NCI-H1436 (cell line): ENCODE measurements at regions not wholly inside any gene's neighbourhood (a gene's known extent, or its start where the extent isn't known, plus 50 kb on each side); places are given as distances from the start of the nearest gene placed in this dataset.

ENCODE experiments used
- DNase-seq: peaks from one replicate; lab custom pipeline; 2025; lab: John Stamatoyannopoulos, UW

GRCh38 chr18:76685860-76686259 lies 136.5 kb upstream of the ZNF236 start:
- DNase-seq = no peak

- no peak for DNase-seq
These were observed 137.0 kb upstream of the ZNF236 start for GRCh38 chr18:76685402-76685801.

GRCh38 chr18:76684265-76684664 lies 138.1 kb upstream of the ZNF236 start:
- DNase-seq = no peak

- DNase-seq = no peak
These were observed 142.4 kb upstream of the ZNF236 start for GRCh38 chr18:76679945-76680344.

DNA sequence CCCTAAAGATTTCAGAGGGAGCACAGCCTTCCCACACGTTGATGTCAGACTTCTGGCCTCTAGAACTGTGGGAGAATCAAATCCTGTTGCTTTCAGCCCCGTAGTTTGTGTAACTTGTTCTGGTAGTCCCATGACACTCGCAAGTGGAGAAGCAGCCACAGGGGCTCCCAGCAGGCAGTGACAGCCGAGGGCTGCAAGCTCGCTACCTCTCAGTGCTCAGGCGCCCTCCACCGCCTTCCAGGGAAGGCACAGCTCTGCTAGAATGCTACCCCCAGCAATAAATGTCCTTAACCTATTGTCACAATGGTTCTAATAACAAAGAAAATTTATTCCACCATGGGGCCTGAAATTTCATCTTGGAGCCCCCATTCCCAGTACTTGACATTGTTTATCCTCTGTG lies 143.1 kb upstream of the ZNF236 start:
- DNase-seq = peak; percentile 50

- no peak for DNase-seq
These were observed 144.1 kb upstream of the ZNF236 start for GRCh38 chr18:76678248-76678647.

DNA sequence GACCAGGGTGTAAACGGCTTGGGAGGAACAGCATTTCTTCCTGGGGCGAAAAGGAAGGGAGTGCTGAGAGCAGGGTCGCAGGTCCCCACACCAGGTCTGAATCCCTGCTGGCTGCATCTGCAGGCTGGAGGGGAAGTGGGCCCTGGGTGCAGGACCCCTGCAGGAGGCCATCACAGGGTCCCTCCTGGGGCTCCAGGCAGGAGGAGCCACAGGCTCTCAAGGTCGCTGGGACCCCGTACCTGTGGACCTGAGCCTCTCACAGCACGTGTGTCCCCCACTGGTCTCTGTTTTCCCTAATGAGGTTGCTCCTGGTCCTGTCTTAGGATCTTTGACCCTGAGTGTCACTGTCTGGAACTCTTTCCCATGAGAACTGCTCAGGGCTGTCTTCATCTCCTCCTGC lies 147.8 kb upstream of the ZNF236 start:
- DNase-seq = no peak

DNA sequence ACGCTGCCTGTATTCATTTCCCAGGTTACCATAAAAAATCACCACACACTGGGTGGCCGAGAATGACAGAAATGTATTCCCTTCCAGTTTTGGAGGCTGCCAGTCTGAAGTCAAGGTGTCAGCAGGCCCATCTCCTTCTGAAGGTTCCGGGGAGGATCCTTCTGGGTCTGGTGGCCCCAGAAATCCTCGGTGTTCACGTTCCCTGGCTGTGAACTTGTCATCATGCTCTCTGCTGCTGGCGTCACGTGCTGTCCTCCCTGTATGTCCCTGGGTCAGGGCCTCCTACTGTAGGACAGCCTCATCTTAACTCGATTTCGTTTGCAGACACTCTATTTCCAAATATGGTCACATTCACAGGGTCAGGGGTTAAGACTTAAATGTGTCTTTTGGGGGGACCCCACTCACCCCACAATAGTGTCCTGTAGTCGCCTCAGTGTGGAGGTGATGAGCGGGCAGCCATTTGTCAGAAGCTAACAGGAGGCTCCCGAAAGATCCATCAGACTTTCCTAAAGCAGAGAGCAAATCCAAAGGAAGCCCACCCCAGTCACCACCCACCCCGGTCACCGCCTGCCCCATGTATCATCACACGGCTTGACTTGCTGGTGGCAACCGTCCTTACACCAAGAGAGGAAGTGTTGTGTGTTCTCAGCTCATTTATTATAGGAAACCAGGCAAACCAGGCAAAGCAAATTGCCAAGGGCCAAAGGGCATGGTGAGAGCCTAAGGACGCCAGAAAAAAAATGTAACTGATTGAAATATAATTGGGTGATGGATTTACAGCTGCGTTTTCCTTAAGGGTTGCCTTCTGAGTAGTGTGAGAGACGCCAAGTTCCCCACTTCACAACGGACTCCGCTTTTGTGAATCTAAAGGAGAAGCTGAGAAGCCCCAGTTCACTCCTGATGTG lies 148.8 kb upstream of the ZNF236 start:
- DNase-seq = no peak

- no peak for DNase-seq
These were observed 149.7 kb upstream of the ZNF236 start for GRCh38 chr18:76672627-76673026.

- no peak for DNase-seq
These were observed 151.6 kb upstream of the ZNF236 start for GRCh38 chr18:76670564-76671288.

DNA sequence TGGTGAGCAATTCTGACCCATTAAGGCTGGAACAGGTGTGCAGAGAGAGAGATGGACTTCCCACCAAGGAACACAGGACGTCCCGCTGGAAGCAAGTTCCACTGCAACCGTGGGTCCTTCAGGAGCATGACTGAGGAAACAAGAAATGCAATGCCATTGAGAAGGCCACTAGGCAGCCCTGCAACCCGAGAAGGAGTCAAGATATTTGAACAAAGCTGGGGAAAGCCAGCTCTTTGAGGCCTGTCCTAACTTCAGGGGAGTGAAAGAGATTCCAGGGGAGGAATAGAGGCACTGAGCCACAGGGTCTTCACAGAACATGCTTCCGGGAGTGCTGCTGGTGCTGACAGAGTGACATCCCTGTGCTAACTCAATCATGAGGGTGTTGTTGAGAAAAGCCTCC lies 153.8 kb upstream of the ZNF236 start:
- no peak for DNase-seq

DNA sequence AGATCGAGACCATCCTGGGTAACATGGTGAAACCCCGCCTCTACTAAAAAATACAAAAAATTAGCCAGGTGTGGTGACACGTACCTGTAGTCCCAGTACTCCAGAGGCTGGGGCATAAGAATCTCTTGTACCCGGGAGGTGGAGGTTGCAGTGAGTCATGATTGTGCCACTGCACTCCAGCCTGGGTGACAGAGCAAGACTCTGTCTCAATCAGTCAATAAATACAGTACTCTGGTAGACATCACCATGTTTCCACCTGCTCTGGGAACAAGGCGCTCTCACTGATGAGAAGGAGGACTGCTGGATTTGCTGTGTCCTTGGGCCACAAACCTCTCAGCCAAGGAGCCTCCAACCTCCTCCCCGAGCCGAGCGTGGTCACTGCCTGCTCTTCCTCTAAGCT lies 154.2 kb upstream of the ZNF236 start:
- no peak for DNase-seq

GRCh38 chr18:76667603-76668002 lies 154.8 kb upstream of the ZNF236 start:
- no peak for DNase-seq

GRCh38 chr18:76662626-76663025 lies 159.7 kb upstream of the ZNF236 start:
- no peak for DNase-seq

GRCh38 chr18:76660571-76661192 lies 161.7 kb upstream of the ZNF236 start:
- DNase-seq = no peak

DNA sequence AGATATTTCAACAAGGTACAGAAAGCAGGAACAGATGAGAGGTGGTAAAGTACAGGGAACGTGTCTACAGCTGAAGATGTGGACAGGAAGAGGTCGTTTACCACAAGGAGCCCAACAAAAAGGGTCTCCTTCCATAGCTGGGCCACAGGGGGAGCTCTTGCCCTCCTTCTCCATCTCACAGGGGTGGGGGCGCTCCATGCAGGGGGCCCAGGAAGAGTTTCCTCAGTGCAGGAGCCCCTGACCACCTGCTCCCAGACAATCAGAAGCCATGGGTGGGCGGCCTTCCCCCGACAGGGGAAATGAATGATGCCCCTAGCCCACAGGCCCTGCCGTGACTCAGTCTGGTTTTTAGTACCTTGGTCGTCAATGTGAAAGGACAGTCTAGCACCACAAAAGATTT lies 163.6 kb upstream of the ZNF516 start:
- DNase-seq = peak; percentile 17

DNA sequence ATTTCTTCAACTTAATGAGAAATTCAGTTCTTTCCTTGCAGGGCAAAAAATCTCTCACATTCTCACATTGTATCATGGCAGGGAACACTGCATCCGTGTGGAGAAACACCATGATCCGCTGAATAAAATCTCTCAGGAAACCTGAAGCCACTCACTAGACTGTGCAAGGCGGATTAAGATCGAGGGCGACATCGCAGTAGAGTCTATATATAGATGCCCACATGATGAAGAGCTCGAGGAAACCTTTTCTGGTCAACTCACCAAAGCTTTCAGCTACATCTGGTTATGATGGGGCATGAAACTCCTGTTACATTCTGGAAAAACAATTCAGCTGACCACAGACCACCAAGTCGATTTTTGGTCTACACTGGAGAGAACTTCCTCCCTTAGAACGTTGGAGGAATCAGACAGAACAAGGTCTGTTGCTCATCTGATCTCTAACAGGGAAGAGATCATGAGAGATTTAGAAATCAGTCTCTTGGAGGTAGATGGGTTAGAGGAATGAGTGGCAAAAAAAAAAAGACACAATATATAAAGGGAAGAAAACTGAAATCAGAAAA lies 162.9 kb upstream of the ZNF516 start:
- DNase-seq = no peak

- DNase-seq = no peak
These were observed 162.1 kb upstream of the ZNF516 start for GRCh38 chr18:76656925-76657827.

DNA sequence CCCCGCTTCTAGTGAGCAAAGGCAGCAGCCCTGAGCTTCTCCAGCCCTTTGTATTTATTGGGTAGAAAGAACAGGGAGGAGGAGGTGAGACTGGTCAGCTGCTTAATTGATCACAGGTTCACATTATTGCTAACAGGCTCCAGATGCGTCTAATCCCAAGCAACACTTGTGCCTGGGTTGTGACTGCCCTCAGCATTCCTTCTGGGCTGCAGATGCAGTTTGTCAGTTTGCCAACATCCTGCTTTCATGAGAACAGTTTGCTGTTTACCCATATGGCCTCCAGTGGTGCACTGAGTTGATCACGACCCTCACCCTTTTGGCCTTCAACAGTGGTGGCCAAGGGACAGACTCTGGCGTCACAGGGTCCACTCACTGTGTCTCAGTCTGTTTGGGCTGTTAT lies 159.5 kb upstream of the ZNF516 start:
- no peak for DNase-seq

DNA sequence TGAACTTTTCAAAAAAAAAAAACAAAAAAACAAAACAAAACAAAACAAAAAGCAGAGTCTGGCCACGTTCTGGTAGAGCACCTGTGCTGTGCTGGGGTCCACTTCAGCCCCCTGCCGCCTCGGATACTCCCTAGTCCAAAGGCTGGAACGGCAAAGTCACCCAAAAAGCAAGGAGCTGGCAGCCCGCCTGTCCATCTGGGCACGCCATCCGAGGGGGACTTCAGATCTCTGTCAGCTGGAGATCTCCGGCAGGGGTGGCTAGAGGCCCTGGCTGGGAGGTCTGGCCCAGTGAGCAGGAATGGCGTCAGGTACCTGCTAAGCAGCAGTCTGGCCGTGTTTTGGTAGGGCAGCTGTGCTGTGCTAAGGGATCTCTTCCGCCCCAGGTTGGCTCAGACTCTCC lies 152.3 kb upstream of the ZNF516 start:
- DNase-seq = no peak

- DNase-seq = no peak
These were observed 149.5 kb upstream of the ZNF516 start for GRCh38 chr18:76644580-76644979.

DNA sequence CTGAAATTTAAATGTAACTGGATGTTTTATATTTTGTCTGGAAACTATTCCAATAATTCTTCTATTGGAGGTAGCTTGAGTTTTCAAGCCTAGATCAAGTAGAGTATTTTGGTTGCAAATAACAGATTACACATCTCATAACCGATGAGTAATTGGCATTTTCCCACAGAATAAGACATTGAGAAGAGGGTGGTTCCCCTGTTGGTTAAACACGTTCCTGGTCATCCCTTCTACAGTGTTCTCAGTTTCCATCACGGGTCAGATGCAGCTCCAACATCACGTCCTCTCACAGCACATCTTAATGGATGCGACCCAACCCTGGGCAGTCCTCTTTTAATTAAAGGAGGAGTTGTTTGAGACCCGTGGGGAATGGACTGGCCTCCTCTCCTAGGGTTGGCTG lies 149.0 kb upstream of the ZNF516 start:
- DNase-seq = no peak
